Endothelial cell of umbilical vein (primary cell): ENCODE measurements at regions not wholly inside any gene's neighbourhood (a gene's known extent, or its start where the extent isn't known, plus 50 kb on each side); places are given as distances from the start of the nearest gene placed in this dataset.

Experiments used
- BruUV-seq: library from RNA; stranded (reverse); fragments of 400-500 nt; replicated peaks from 2 replicates; lab custom pipeline; 2021; lab: Mats Ljungman, UMichigan
- CTCF ChIA-PET: fragments of 300-600, 350-600 bp; sonication (Branson Sonifier 250); formaldehyde crosslinking; loops from one replicate; lab custom pipeline; 2021; ENCODE audit warnings: antibody characterized with exemption, inconsistent platforms; lab: Charles Lee
- POLR2A ChIA-PET: fragments of 300-600, 350-600 bp; sonication (Branson Sonifier 250); formaldehyde crosslinking; loops from one replicate; lab custom pipeline; 2021; ENCODE audit warnings: antibody characterized with exemption, inconsistent platforms; lab: Charles Lee
- DNase-seq: peaks from one replicate; pipeline ENCODE4 v3.0.0-alpha.2; 2011; ENCODE audit warnings: low read depth, low spot score
- FAIRE-seq: peaks from 2 replicates; lab custom pipeline; 2011; peaks lifted over from hg19 to GRCh38; lab: Jason Lieb, UNC
- H2AFZ ChIP-seq: 2 replicates; pipeline ENCODE4 v1.6.0; 2012; ENCODE audit warnings: low read depth, low read length, control low read depth, inconsistent platforms
- H3K27ac ChIP-seq: 2 replicates; pipeline ENCODE4 v1.5.1; 2011; ENCODE audit warnings: low read depth, mild to moderate bottlenecking, control low read depth, low read length, moderate library complexity; ENCODE audit not compliant: insufficient read depth
- H3K27me3 ChIP-seq, 2 experiments: 2 replicates each; pipeline versions ENCODE4 v1.6.0 to v1.6.1; 2011; ENCODE audit warnings: low read length in 2 of 2, mixed read lengths in 1 of 2; ENCODE audit not compliant: control insufficient read depth in 2 of 2, insufficient read depth in 2 of 2
- H3K36me3 ChIP-seq, 2 experiments: 2 replicates in 1 of 2; 3 replicates in 1 of 2; pipeline ENCODE4 v1.5.1; 2011; ENCODE audit warnings: low read length in 2 of 2, mild to moderate bottlenecking in 1 of 2, moderate library complexity in 1 of 2; ENCODE audit not compliant: control insufficient read depth in 2 of 2, insufficient read depth in 2 of 2; ENCODE audit errors: extremely low read depth in 1 of 2
- H3K4me1 ChIP-seq: 3 replicates; pipeline ENCODE4 v1.5.1; 2011; ENCODE audit warnings: mild to moderate bottlenecking, low read length; ENCODE audit not compliant: control insufficient read depth, insufficient read depth; ENCODE audit errors: extremely low read depth
- H3K4me2 ChIP-seq: 2 replicates; pipeline ENCODE4 v1.6.1; 2011; ENCODE audit warnings: low read length, control low read depth, mixed read lengths; ENCODE audit not compliant: insufficient read depth
- H3K4me3 ChIP-seq, 3 experiments: fragments of 200-600 bp in 1 of 3; sonication (generic), shearing (Covaris generic) in 1 of 3; replicated peaks in 1 of 3; 2 replicates each; pipeline ENCODE4 v1.5.1; 2011 to 2016; ENCODE audit warnings: control low read depth in 3 of 3, low read length in 3 of 3, mild to moderate bottlenecking in 2 of 3, inconsistent platforms in 1 of 3, low read depth in 1 of 3, moderate library complexity in 1 of 3; ENCODE audit not compliant: insufficient read depth in 1 of 3
- H3K79me2 ChIP-seq: 2 replicates; pipeline ENCODE4 v1.6.0; 2012; ENCODE audit warnings: low read length, inconsistent platforms; ENCODE audit not compliant: control insufficient read depth, insufficient read depth
- H3K9ac ChIP-seq: replicated peaks from 2 replicates; pipeline ENCODE3; 2011; ENCODE audit warnings: low read length, control low read depth; ENCODE audit not compliant: insufficient read depth; ENCODE audit errors: extremely low read depth
- H3K9me1 ChIP-seq: replicated peaks from 3 replicates; pipeline ENCODE4 v1.6.0; 2011; ENCODE audit warnings: mild to moderate bottlenecking, low read length; ENCODE audit not compliant: control insufficient read depth, insufficient read depth; ENCODE audit errors: extremely low read depth
- H3K9me3 ChIP-seq: replicated peaks from 2 replicates; pipeline ENCODE4 v1.5.1; 2012; ENCODE audit warnings: low read length, inconsistent platforms; ENCODE audit not compliant: control insufficient read depth, insufficient read depth
- H4K20me1 ChIP-seq: replicated peaks from 2 replicates; pipeline ENCODE3; 2011; ENCODE audit warnings: mild to moderate bottlenecking, low read length; ENCODE audit not compliant: control insufficient read depth, insufficient read depth; ENCODE audit errors: extremely low read depth
- CTCF ChIP-seq, 2 donors: IDR thresholded peaks; 1 replicate in 1 of 2; 2 replicates in 1 of 2; pipeline ENCODE4 v1.5.1; 2011; ENCODE audit warnings: low read length in 2 of 2, mild to moderate bottlenecking in 2 of 2, moderate library complexity in 2 of 2, control low read depth in 1 of 2, inconsistent platforms in 1 of 2, low read depth in 1 of 2; ENCODE audit not compliant: insufficient read depth in 1 of 2; ENCODE audit errors: extremely low read depth in 1 of 2
- EZH2 ChIP-seq: IDR thresholded peaks from 2 replicates; pipeline ENCODE4 v1.6.1; 2012; ENCODE audit warnings: borderline replicate concordance, low read depth, mild to moderate bottlenecking, moderate library complexity, low read length, inconsistent platforms; ENCODE audit not compliant: severe bottlenecking
- FOS ChIP-seq: IDR thresholded peaks from 2 replicates; pipeline ENCODE4 v1.6.1; 2011; ENCODE audit warnings: mild to moderate bottlenecking, low read length, moderate library complexity, borderline replicate concordance; ENCODE audit not compliant: insufficient read depth
- GATA2 ChIP-seq: IDR thresholded peaks from 2 replicates; pipeline ENCODE4 v1.7.0; 2011; ENCODE audit warnings: low read depth, mild to moderate bottlenecking, moderate library complexity, mixed read lengths, low read length; ENCODE audit not compliant: insufficient read length, insufficient read depth
- JUN ChIP-seq: IDR thresholded peaks from 2 replicates; pipeline ENCODE4 v1.6.1; 2011; ENCODE audit warnings: borderline replicate concordance, low read depth; ENCODE audit not compliant: insufficient read length, insufficient read depth
- MYC ChIP-seq: IDR thresholded peaks from one replicate; pipeline ENCODE4 v1.6.1; 2011; ENCODE audit warnings: mild to moderate bottlenecking, low read depth, low read length
- POLR2A ChIP-seq: IDR thresholded peaks from 2 replicates; pipeline ENCODE4 v1.6.1; 2012; ENCODE audit warnings: low read depth, mild to moderate bottlenecking, control low read depth, low read length
- POLR2AphosphoS5 ChIP-seq: IDR thresholded peaks from 2 replicates; pipeline ENCODE4 v1.6.1; 2012; ENCODE audit warnings: low read depth, mild to moderate bottlenecking, control low read depth, low read length, moderate library complexity; ENCODE audit not compliant: insufficient read depth
- dilution Hi-C: fragments of 300-500 bp; cut with MboI; formaldehyde crosslinking; loops from one replicate; pipeline ENCODE4 v1.15.0; 2019; ENCODE audit warnings: low sequenced_read_pairs; ENCODE audit not compliant: extremely low pct_ligation_motif_present
- intact Hi-C: fragments of 100-400 bp; cut with micrococcal nuclease; formaldehyde crosslinking; loops from one replicate; pipeline ENCODE4 v1.10.0; 2022
- TF ChIP-seq, protein P1 (sequence below): IDR thresholded peaks from 2 replicates; pipeline ENCODE4 v1.6.1; 2011; ENCODE audit not compliant: insufficient read depth, insufficient read length

DNA sequence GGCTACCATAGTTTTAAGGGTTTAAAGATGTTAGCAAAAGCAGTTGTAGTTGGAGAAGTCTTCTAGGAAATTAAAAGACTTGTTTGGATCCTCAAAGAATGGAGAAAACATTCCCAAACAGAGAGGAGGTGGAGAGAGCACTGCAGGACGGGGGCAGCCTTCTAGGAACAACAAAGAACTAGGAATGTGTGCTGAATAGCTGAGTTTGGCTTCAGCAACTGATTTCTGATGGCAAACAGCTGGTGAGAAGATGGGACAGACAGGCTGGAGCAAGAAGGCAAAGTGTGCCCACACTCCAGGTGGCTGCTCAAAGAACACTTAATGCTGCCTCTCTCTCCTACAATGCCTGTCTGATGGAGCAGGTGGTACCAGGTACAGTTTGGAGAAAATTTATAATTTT is 1331.1 kb downstream of the ADGRL3 start:
- no peak for TF ChIP-seq MYC
- no peak for TF ChIP-seq JUN
- TF ChIP-seq POLR2A = no peak
- no peak for TF ChIP-seq POLR2AphosphoS5
- no peak for TF ChIP-seq CTCF (IDR thresholded peaks at IDR 0.05; ENCODE audit: extremely low read depth in 1 of 2, insufficient read depth in 1 of 2, low read depth in 1 of 2, low read length in 2 of 2)
- no peak for TF ChIP-seq EZH2
- DNase-seq (no peak), FAIRE-seq (no peak)
- H4K20me1 ChIP-seq = no peaks in the 10 kb centered on the region
- H3K27ac ChIP-seq = no peak overlapping the region
- H3K4me1 ChIP-seq = no peaks in the 10 kb centered on the region
- no peak overlapping the region for H3K4me3 ChIP-seq
- CTCF ChIA-PET = no interaction called here
- H3K27me3 ChIP-seq = no peaks in the 10 kb centered on the region
- intact Hi-C loops = no loop called here
- no peak overlapping the region for H2AFZ ChIP-seq
- H3K9me1 ChIP-seq = no peaks in the 10 kb centered on the region
- no peaks in the 10 kb centered on the region for H3K79me2 ChIP-seq
- no peak overlapping the region for H3K9ac ChIP-seq
- POLR2A ChIA-PET = no interaction called here
- no TSS peak for BruUV-seq
- H3K9me3 ChIP-seq = peaks cover 2% of the 10 kb centered on the region
- dilution Hi-C loops = no loop called here
- no peak overlapping the region for H3K4me2 ChIP-seq
- H3K36me3 ChIP-seq = no peaks in the 10 kb centered on the region

DNA sequence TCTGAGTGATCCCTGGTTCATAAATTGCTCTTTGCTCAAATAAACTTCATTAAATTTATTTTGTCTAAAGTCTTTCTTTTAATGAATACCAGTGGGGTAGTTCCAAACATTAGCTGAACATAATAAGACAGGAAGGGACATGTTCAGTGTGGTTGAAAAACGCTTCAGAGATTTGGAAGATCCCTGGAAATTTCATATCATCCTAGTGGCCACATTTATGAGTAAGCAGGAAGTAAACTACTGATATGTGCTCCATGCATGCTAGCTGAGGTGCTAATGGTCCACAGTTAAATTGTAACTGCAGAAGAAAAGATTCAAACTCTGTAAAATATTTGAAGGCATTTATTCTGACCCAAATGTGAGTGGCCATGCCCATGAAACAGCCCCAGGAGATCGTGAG is 1328.7 kb downstream of the ADGRL3 start:
- no peak overlapping the region for H3K4me2 ChIP-seq
- H3K9ac ChIP-seq = no peak overlapping the region
- H3K27me3 ChIP-seq = no peaks in the 10 kb centered on the region
- no peak overlapping the region for H3K4me3 ChIP-seq
- no peak overlapping the region for H2AFZ ChIP-seq
- H3K36me3 ChIP-seq = no peaks in the 10 kb centered on the region
- DNase-seq (no peak), FAIRE-seq (no peak)
- no peaks in the 10 kb centered on the region for H3K4me1 ChIP-seq
- BruUV-seq = no TSS peak
- ChIA-PET POLR2A (no interaction called here), CTCF (no interaction called here)
- dilution Hi-C loops (no loop called here), intact Hi-C loops (no loop called here)
- no peaks in the 10 kb centered on the region for H3K9me1 ChIP-seq
- no peaks in the 10 kb centered on the region for H3K79me2 ChIP-seq
- no peaks in the 10 kb centered on the region for H3K9me3 ChIP-seq
- no peak overlapping the region for H3K27ac ChIP-seq
- H4K20me1 ChIP-seq = no peaks in the 10 kb centered on the region
- TF ChIP-seq POLR2A = no peak
- TF ChIP-seq, protein P1, sequence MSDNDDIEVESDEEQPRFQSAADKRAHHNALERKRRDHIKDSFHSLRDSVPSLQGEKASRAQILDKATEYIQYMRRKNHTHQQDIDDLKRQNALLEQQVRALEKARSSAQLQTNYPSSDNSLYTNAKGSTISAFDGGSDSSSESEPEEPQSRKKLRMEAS = no peak
- no peak for TF ChIP-seq JUN
- TF ChIP-seq GATA2 = no peak
- TF ChIP-seq MYC = no peak
- TF ChIP-seq POLR2AphosphoS5 = no peak
- TF ChIP-seq CTCF (IDR thresholded peaks at IDR 0.05; ENCODE audit: extremely low read depth in 1 of 2, insufficient read depth in 1 of 2, low read depth in 1 of 2, low read length in 2 of 2) = no peak
- no peak for TF ChIP-seq EZH2
- TF ChIP-seq FOS = no peak
